ENCODE measurements at regions not wholly inside any gene's neighbourhood (a gene's known extent, or its start where the extent isn't known, plus 50 kb on each side); places are given as distances from the start of the nearest gene placed in this dataset.

GRCh38 chr3:40704224-40704623, 179.5 kb downstream of the ZNF621 start:
- H3K9me3 ChIP-seq (ENCODE audit: low read depth) = no peaks in the 10 kb centered on the region
- H4K20me1 ChIP-seq (ENCODE audit: insufficient read depth, poor library complexity, severe bottlenecking) = no peaks in the 10 kb centered on the region
- WGBS (ENCODE audit: low lambda C conversion rate, missing lambda C conversion rate) = 90% methylated on average over 1 of the region's 1 CpG
- H3K4me1 ChIP-seq (ENCODE audit: insufficient read depth) = no peaks in the 10 kb centered on the region
- H3K4me2 ChIP-seq = no peak overlapping the region
- no peaks in the 10 kb centered on the region for H3K27me3 ChIP-seq
- no peak overlapping the region for H3K4me3 ChIP-seq
- TF ChIP-seq CTCF (IDR thresholded peaks at IDR 0.05; ENCODE audit: poor library complexity) (no peak), EZH2 (IDR thresholded peaks at IDR 0.05; ENCODE audit: borderline replicate concordance) (no peak), EZH2phosphoT487 (IDR thresholded peaks at IDR 0.05; ENCODE audit: low read depth, severe bottlenecking, unreplicated experiment) (no peak)
- H3K79me2 ChIP-seq = no peaks in the 10 kb centered on the region
- DNase-seq (ENCODE audit: low spot score) = no peak
- no peaks in the 10 kb centered on the region for H3K36me3 ChIP-seq (replicated peaks; ENCODE audit: insufficient read depth, low read depth)
- no peak overlapping the region for H2AFZ ChIP-seq
- H3K27ac ChIP-seq = no peak overlapping the region
- H3K9me2 ChIP-seq (replicated peaks; ENCODE audit: insufficient read depth) = no peaks in the 10 kb centered on the region

- no peak overlapping the region for H2AFZ ChIP-seq
- no peak for DNase-seq (ENCODE audit: low spot score)
- H3K27ac ChIP-seq = no peak overlapping the region
- H4K20me1 ChIP-seq (ENCODE audit: insufficient read depth, poor library complexity, severe bottlenecking) = no peaks in the 10 kb centered on the region
- H3K4me3 ChIP-seq = no peak overlapping the region
- H3K79me2 ChIP-seq = no peaks in the 10 kb centered on the region
- TF ChIP-seq CTCF (IDR thresholded peaks at IDR 0.05; ENCODE audit: poor library complexity) = no peak
- no peak for TF ChIP-seq EZH2 (IDR thresholded peaks at IDR 0.05; ENCODE audit: borderline replicate concordance)
- TF ChIP-seq EZH2phosphoT487 (IDR thresholded peaks at IDR 0.05; ENCODE audit: low read depth, severe bottlenecking, unreplicated experiment) = no peak
- no peaks in the 10 kb centered on the region for H3K4me1 ChIP-seq (ENCODE audit: insufficient read depth)
- H3K9me2 ChIP-seq (replicated peaks; ENCODE audit: insufficient read depth) = no peaks in the 10 kb centered on the region
- H3K27me3 ChIP-seq = no peaks in the 10 kb centered on the region
- H3K36me3 ChIP-seq (replicated peaks; ENCODE audit: insufficient read depth, low read depth) = no peaks in the 10 kb centered on the region
- H3K4me2 ChIP-seq = no peak overlapping the region
- no peaks in the 10 kb centered on the region for H3K9me3 ChIP-seq (ENCODE audit: low read depth)
Measured at GRCh38 chr3:40705663-40706062, 180.9 kb downstream of the ZNF621 start.

- H3K4me3 ChIP-seq = no peak overlapping the region
Measured at GRCh38 chr3:40713306-40713705, 188.5 kb downstream of the ZNF621 start.

More at GRCh38 chr3:40713306-40713705, 188.5 kb downstream of the ZNF621 start:
- Histone ChIP-seq H2AFZ (no peak overlapping the region), H3K27ac (no peak overlapping the region), H3K9me2 (replicated peaks; ENCODE audit: insufficient read depth) (no peaks in the 10 kb centered on the region), H3K27me3 (no peaks in the 10 kb centered on the region), H3K79me2 (no peaks in the 10 kb centered on the region), H3K4me2 (no peak overlapping the region), H3K4me1 (ENCODE audit: insufficient read depth) (no peaks in the 10 kb centered on the region), H3K9me3 (ENCODE audit: low read depth) (no peaks in the 10 kb centered on the region), H3K36me3 (replicated peaks; ENCODE audit: insufficient read depth, low read depth) (no peaks in the 10 kb centered on the region), H4K20me1 (ENCODE audit: insufficient read depth, poor library complexity, severe bottlenecking) (no peaks in the 10 kb centered on the region)
- TF ChIP-seq EZH2phosphoT487 (IDR thresholded peaks at IDR 0.05; ENCODE audit: low read depth, severe bottlenecking, unreplicated experiment) (no peak), EZH2 (IDR thresholded peaks at IDR 0.05; ENCODE audit: borderline replicate concordance) (no peak), CTCF (IDR thresholded peaks at IDR 0.05; ENCODE audit: poor library complexity) (no peak)
- DNase-seq (ENCODE audit: low spot score) = no peak

Measured in hepatocyte (in vitro differentiated cells).